Tibial artery (tissue), 4 donors: ENCODE measurements at regions not wholly inside any gene's neighbourhood (a gene's known extent, or its start where the extent isn't known, plus 50 kb on each side); places are given as distances from the start of the nearest gene placed in this dataset.
"Not testable (repeated sequence)": the region's sequence is repeated elsewhere in the genome, so short reads cannot be mapped to it uniquely, and the experiment has no call there.

ENCODE experiments used
- DNase-seq, 2 donors: peaks; one replicate each; pipeline ENCODE4 v3.0.0-alpha.2; 2019
- H3K27ac ChIP-seq, 2 donors: fragments of 200-600 bp; sonication (generic) in 1 of 2; 1 replicate in 1 of 2; 2 replicates in 1 of 2; pipeline ENCODE4 v1.5.1; 2018 to 2019; ENCODE audit warnings: mild to moderate bottlenecking in 1 of 2
- H3K27me3 ChIP-seq, 2 donors: fragments of 200-600 bp; sonication (generic) in 1 of 2; one replicate each; pipeline versions ENCODE4 v1.5.1 to v1.6.0; 2016 to 2019
- H3K36me3 ChIP-seq, 3 donors: fragments of 200-600 bp; sonication (generic) in 2 of 3; one replicate each; pipeline ENCODE4 v1.5.1; 2016 to 2019; ENCODE audit warnings: mild to moderate bottlenecking in 2 of 3
- H3K4me1 ChIP-seq, 4 donors: fragments of 200-600 bp; sonication (generic) in 2 of 4; 1 replicate in 3 of 4; 2 replicates in 1 of 4; pipeline ENCODE4 v1.5.1; 2016 to 2019
- H3K4me3 ChIP-seq, 2 donors: fragments of 200-600 bp; sonication (generic) in 1 of 2; 1 replicate in 1 of 2; 2 replicates in 1 of 2; pipeline ENCODE4 v1.5.1; 2018 to 2019; ENCODE audit warnings: mild to moderate bottlenecking in 2 of 2
- H3K9me3 ChIP-seq, 3 donors: fragments of 200-600 bp; sonication (generic) in 1 of 3; one replicate each; pipeline ENCODE4 v1.5.1; 2016 to 2019
- CTCF ChIP-seq, 2 experiments: fragments of 200-600 bp in 1 of 2; fragments of 450-650 bp in 1 of 2; IDR thresholded peaks; one replicate each; pipeline ENCODE4 v1.5.1; 2017 to 2019; ENCODE audit warnings: antibody characterized with exemption in 2 of 2, mild to moderate bottlenecking in 1 of 2, moderate library complexity in 1 of 2
- intact Hi-C: fragments of 100-400 bp; cut with DNase I; formaldehyde crosslinking; loops from one replicate; pipeline ENCODE4 v1.15.0; 2023; ENCODE audit warnings: low total_unique reads

- no peak overlapping the region for H3K27ac ChIP-seq
- intact Hi-C loops, result no loop called here
- no peaks in the 10 kb centered on the region for H3K4me1 ChIP-seq
- H3K9me3 ChIP-seq, result no peaks in the 10 kb centered on the region
- no peaks in the 10 kb centered on the region for H3K27me3 ChIP-seq
- no peak for TF ChIP-seq CTCF (IDR thresholded peaks at IDR 0.05)
- no peak overlapping the region for H3K4me3 ChIP-seq
- DNase-seq, result no peak
- no peaks in the 10 kb centered on the region for H3K36me3 ChIP-seq
Observed at GRCh38 chr5:98339141-98339848, 434.2 kb upstream of the RGMB start.

GRCh38 chr5:98341038-98342032 lies 432.1 kb upstream of the RGMB start:
- no peak overlapping the region for H3K4me3 ChIP-seq
- DNase-seq, result no peak
- H3K9me3 ChIP-seq, result no peaks in the 10 kb centered on the region
- TF ChIP-seq CTCF (IDR thresholded peaks at IDR 0.05), result no peak
- intact Hi-C loops, result no loop called here
- H3K4me1 ChIP-seq, result no peaks in the 10 kb centered on the region
- no peak overlapping the region for H3K27ac ChIP-seq
- no peaks in the 10 kb centered on the region for H3K27me3 ChIP-seq
- H3K36me3 ChIP-seq, result no peaks in the 10 kb centered on the region

- H3K4me3 ChIP-seq, intact Hi-C loops, H3K36me3 ChIP-seq, DNase-seq, H3K9me3 ChIP-seq, H3K27me3 ChIP-seq, H3K27ac ChIP-seq, H3K4me1 ChIP-seq: not testable (repeated sequence)
Observed at GRCh38 chr5:98342958-98343660, 430.4 kb upstream of the RGMB start.

GRCh38 chr5:98349251-98349989 lies 424.0 kb upstream of the RGMB start:
- H3K36me3 ChIP-seq, result no peaks in the 10 kb centered on the region
- H3K9me3 ChIP-seq, result peaks cover 0 to 5% (median 5%) of the 10 kb centered on the region in 3 donors
- TF ChIP-seq CTCF (IDR thresholded peaks at IDR 0.05), result no peak
- H3K27me3 ChIP-seq, result no peaks in the 10 kb centered on the region
- H3K27ac ChIP-seq, result no peak overlapping the region
- H3K4me1 ChIP-seq, result no peaks in the 10 kb centered on the region
- intact Hi-C loops, result no loop called here
- H3K4me3 ChIP-seq, result no peak overlapping the region
- DNase-seq, result no peak

GRCh38 chr5:98349990-98350365 lies 423.5 kb upstream of the RGMB start:
- Histone ChIP-seq H3K36me3 (no peaks in the 10 kb centered on the region), H3K27me3 (no peaks in the 10 kb centered on the region), H3K27ac (no peak overlapping the region), H3K4me3 (no peak overlapping the region), H3K9me3 (peaks cover 0 to 5% (median 5%) of the 10 kb centered on the region in 3 donors), H3K4me1 (no peaks in the 10 kb centered on the region)
- intact Hi-C loops, result no loop called here
- no peak for TF ChIP-seq CTCF (IDR thresholded peaks at IDR 0.05)
- no peak for DNase-seq
